GM23248 (cell line): ENCODE measurements at regions not wholly inside any gene's neighbourhood (a gene's known extent, or its start where the extent isn't known, plus 50 kb on each side); places are given as distances from the start of the nearest gene placed in this dataset.

Source experiments
- EZH2 ChIP-seq: fragments of 200-600 bp; sonication (generic); IDR thresholded peaks from 2 replicates; pipeline ENCODE4 v1.6.1; 2018; ENCODE audit warnings: antibody characterized with exemption, mild to moderate bottlenecking; ENCODE audit not compliant: insufficient read depth, poor library complexity, severe bottlenecking
- EZH2phosphoT487 ChIP-seq: fragments of 200-600 bp; sonication (generic); IDR thresholded peaks from 2 replicates; pipeline ENCODE4 v1.6.1; 2018; ENCODE audit warnings: antibody characterized with exemption, moderate library complexity, mild to moderate bottlenecking, low read depth; ENCODE audit not compliant: insufficient read depth

- no peak for TF ChIP-seq EZH2
- TF ChIP-seq EZH2phosphoT487: no peak
Observed at GRCh38 chr4:163269166-163269565, 63.2 kb downstream of the NPY1R start.
